ENCODE measurements at regions not wholly inside any gene's neighbourhood (a gene's known extent, or its start where the extent isn't known, plus 50 kb on each side); places are given as distances from the start of the nearest gene placed in this dataset.

DNA sequence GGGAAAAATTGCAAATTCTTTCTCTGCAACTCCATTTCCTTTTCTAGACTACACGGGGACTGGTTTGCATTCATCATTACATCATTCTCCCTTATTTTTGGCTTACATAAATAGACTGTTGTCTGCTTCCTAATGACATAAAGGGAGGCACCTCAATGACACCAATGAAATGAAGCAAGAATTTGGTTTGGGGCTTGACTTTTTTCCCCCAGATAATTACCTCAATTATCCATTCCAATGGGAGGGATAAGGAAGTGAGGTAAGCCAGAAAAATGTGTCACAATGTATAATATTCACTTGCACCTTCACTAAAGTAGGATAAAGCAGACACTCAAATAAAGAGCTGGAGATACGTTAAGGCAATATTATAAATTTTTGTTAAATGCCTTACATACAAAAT is 240.6 kb upstream of the GRIP1 start:
- DNase-seq = no peak

DNA sequence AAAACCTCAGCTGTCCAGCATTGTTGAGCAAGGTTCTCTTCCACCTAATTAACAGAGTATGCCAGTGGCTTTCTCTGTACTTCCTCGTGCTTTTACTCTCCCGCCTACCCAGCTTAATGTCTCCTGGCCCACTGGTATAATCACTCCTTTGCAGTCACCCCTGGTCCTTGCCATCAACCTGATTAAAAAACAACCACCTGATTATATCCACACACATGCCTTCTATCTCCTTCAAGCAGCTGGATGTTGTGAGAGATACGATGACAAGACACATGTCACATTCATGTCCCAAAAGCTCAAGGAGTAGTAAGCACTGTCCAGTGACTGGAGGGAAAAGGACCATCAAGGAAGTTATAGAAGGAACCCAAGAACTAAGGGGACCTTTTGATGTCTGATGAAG is 241.3 kb upstream of the GRIP1 start:
- no peak for DNase-seq

DNA sequence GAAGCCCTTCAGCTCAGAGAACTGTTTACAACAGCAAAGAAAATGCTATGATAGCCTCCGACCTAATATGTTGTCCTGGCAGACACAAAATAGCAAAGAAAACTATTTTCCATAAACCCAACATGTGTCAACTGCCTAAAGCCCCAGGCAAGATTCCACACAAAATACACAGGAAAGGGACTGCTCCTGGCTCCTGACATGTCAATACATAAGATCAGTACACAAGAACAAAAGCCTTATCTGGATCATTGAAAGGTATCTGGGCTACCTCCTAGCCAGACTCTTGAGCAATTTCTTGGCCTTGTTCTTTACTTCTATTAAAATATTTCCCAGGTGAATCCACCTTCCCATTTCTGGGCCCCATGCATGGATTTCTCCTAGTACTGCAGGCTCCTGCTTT is 242.3 kb upstream of the GRIP1 start:
- DNase-seq = no peak

DNA sequence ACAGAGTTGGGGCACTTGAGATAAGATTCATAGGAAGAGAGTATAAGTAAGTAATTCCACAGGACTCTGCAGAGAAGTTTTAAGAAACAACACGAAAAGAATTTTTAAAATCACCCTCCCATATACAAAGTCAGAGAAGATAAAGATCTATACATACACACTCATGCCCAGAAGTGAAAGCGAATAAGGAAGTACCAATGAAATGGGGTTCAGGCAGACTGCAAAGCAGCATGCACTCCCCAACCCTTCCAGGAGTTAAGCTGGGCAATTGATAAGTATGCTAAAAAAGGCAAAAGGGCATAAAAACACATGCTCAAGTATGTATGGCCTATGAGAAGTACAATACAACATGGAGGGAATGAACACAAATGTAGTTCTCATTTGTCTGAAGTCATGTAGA is 246.2 kb upstream of the GRIP1 start:
- DNase-seq = no peak

DNA sequence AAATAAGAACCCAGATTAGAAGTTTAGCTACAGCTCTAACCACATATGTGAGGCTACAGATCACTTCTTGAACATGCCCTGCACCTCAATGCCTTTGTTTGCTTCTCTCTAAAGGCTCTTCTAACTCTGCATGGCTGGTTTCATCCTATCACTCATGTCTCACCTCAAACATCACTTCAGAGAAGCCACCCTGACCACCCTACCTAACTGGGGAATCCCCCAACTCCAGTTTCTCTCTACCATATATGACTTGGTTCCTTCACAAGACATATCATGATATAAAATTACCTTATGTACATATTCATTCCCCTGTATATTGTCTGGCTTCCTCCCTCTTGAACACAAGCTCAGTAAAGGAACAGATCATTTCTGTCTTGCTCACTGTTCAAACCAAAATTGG is 250.2 kb upstream of the GRIP1 start:
- no peak for DNase-seq

DNA sequence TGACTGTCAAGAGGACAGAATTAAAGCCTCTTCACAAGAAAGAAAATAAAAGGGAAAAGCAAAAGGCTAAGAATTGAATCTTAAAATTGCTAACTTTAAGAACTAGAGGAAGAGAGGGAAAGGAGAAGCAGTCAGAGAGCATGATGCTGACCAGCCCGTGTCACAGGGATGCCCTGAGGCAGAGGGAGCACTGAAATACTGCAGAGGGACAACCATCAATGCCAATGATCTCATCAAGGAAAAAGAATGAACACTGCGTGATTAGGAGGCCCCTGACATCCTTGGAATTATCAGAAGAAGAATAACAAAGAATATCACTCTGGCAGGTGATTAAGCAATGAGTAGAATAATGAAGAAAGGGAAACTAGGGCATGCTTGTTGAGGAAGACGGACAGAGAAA is 252.2 kb upstream of the GRIP1 start:
- DNase-seq = no peak

DNA sequence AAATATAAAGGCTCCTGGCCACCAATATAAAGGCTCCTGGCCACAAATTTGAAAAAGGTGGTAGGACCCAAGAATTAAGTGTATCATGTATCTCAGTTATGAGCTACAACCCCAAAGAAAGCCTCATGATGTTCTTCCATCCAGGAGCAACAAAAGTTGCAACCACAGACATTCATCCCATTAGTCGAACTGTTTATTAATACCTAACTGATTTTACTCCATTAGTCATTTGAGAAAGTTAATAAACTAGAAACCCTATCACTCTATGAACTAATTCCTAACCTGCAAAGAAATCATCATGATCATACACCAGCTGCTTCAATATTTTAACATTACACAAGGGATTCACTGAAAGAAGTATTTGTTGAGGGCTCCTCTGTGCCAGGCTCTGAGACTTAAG is 253.2 kb upstream of the GRIP1 start:
- no peak for DNase-seq

DNA sequence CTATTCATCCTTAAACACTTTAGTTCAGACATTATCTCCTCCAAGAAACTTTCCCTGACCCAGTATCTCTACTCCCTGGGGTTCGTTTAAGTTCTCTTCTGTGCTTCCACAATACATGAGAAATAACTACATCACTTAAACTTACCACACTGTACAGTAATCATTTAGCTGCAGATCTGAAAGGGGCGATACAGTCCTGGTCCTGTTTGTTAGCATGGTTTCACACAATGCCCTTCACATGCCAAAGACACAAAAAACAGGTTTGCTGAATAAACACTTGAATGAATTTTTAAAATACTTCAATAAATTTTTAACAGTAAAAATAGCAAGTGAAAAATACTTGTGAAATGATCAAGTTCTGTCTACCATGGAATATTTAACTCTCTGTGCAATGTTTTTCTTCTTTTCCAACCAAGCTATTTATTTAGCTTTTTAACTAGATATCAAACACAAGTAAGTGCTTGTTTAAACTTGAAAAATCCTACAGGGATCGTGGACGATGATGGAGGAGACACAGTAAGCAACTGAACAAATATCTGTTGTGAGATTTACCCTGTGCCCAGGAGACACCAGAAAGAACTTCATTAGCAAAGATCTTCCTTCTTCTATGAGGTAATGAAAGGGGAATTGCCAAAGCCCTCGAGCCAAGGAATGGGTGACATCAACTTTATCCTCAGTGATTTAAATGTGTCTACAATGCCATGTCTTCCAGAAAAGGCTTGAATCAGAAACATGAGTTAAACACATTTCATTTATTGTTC is 255.6 kb upstream of the GRIP1 start:
- no peak for DNase-seq

DNA sequence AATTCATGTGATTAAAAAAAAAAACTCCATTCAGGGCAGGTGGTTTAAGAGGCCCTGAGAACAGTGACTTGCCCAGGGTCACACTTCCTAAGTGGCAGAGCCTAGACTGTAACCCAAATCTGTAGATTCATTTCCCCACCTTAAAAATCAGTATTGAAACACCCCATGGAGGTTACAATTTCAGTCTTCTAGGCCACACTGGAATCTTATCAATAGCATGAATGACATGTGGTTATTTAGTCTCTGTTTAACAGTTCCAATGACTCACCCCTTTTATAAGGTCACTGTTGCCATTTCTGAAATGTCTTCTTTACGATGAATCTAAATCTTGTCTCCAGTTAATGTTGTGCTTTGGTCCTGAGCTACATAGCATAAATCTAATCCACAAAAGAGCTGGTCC is 262.3 kb upstream of the GRIP1 start:
- DNase-seq = no peak

DNA sequence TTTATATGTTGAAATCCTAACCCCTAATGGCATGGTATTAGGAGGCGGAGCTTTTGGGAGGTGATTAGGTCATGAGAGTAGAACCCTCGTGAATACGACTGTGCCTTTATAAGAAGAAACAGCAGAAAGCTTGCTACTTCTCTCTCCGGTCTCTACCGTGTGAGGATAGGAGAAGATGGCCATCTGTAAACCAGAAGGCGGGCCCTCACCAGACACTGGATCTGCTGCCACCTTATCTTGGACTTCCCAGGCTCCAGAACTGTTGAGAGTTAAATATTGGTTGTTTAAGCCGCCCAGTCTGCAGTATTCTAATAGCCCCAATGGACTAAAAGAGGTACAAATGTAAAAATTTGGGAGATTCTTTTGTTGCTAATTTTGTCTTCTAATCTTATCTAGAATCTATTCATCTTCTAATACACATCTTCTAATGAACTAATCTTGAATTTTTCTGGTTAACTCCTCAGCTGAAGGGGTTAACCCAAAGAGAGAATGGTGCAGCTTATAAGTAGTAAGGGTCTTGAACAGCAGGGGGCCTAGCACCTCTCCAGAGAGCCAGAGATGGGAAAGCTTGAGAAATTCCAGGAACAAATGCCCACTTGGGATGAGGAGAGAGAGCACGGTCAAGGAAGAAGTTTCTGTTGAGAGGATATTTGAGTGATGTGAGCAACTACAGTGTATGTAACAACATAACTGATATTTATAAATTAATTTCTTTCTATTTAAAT is 264.0 kb upstream of the GRIP1 start:
- DNase-seq = no peak

DNA sequence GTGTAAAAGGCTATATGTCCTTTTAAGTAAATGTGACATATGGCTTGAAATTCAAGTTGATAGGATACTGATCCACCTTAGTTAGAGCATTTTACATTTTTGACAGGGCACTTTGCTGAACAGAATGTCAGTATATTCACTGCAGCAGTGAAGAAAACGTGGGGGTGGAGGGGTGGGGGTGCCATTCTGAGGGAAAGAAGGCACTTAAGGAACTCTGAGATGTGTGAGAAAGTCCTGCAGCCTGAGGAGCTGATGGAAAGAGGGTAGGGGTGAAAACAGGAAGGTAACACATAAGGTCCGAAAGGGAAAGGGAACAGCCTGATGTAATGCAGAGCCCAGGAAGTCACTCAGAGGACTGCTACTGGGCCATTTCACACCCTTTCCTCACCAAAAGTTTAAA is 265.5 kb upstream of the GRIP1 start:
- DNase-seq = no peak

DNA sequence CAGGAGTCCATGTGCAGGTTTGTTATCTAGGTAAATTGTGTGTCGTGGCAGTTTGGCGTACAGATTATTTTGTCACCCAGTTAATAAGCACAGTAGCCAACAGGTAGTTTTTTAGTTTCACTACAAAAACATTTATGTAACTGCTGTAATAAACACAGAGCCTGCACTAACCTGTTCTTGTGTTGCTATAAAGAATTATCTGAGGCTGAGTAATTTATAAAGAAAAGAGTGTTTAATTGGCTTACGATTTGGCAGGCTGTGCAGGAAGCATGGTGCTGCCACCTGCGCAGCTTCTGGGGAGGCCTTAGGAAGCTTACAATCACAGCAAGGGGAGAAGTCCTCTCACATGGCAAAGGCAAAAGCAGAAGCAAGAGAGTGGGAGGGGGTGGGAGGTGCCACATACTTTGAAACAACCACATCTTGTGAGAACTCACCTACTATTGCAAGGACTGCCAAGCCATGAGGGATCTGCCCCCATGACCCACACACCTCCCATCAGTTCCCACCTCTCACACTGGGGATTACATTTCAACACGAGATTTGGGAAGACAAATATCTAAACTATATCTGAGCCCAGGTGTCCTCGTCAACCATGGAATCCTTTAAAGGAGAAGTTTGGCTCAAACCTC is 266.4 kb upstream of the GRIP1 start:
- no peak for DNase-seq

DNA sequence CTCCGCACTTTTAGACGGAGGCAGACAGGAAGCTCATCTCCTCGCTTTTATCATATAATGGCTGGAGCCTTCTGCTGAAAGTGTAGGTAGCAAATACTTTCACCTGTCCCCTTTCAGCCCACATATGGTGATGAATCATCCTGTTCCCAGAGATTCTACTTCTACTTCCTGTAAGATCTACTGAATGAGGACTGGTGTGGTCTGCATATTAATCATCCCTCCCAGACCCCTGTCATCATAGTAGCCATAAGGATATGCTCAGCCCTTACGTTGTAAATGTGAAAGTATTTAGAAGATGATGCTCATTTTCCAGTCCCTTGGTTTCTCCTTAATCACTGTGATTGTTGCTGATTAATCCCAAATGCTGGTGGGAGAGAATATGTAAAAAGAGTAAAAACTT is 268.2 kb upstream of the GRIP1 start:
- no peak for DNase-seq

DNA sequence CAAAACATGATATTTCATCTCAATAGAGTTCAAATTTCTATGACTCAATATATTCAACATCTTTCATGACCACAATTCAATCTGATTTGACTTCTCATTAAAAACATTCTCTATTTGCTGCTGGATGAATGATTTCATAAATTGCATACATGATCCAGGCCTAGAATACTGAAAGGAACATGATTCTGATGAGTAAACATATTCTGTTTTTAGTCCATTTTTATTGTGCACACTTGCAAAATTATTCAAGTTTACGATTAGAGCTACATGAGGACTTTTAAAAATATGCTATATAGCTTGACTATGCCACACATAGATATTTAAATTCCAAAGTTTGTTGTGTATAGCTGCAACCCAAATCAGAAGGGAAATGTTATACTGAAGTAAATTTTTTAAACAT is 273.8 kb upstream of the GRIP1 start:
- DNase-seq = no peak

DNA sequence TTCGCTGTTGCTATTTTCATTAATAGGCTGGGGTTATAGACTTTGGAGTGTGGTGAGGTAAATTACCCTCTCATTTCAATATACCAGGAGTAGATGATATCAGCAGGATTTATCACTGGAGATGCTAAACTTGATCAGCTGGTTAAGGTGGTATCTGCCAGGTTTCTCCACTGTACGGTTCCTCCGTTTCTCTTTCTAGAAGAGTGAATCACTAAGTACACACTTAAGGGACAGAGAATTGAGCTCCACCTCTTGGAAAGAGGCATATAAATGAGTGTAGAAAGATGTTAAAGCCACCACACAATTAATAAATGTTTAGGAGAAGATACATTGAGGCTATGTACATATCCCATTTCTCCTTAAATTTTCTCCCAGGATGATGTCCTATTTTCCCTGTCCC is 277.4 kb upstream of the GRIP1 start:
- no peak for DNase-seq

DNA sequence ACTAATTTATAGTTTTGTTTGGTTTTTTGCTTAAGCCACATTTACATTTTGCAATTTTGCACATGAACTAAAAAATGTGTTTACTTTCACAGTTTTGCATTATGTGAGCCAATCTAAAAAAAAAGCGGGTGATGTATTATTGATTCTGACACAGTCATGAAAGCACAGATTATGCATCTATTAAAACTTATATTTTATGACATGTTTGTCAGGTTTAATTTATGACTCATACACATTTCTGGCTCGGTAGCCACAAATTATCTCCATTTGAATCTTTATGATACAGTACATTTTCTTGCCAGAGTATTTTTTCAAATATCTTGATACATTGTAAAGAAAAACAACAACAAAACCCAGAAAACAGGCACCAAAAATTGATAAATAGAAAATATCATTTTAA is 280.4 kb upstream of the GRIP1 start:
- DNase-seq = no peak

DNA sequence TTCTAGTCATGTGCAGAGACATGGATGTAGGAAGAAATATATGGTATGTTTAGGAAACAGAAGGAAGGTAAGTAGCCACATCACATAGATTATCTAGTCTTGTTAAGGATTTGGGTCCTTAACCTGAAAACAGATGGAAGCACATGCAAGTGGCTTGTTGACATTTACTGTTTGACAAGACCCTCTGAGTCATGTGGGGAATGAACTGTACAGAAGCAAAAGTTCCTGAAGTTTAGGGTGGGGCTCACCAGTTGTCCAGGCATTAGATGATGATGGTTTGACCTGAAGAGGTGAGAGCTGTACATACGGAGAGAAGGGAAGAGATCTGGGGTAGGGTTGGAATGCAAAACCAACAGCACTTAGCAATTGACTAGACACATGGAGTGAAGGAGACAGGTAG is 281.1 kb upstream of the GRIP1 start:
- DNase-seq = no peak

DNA sequence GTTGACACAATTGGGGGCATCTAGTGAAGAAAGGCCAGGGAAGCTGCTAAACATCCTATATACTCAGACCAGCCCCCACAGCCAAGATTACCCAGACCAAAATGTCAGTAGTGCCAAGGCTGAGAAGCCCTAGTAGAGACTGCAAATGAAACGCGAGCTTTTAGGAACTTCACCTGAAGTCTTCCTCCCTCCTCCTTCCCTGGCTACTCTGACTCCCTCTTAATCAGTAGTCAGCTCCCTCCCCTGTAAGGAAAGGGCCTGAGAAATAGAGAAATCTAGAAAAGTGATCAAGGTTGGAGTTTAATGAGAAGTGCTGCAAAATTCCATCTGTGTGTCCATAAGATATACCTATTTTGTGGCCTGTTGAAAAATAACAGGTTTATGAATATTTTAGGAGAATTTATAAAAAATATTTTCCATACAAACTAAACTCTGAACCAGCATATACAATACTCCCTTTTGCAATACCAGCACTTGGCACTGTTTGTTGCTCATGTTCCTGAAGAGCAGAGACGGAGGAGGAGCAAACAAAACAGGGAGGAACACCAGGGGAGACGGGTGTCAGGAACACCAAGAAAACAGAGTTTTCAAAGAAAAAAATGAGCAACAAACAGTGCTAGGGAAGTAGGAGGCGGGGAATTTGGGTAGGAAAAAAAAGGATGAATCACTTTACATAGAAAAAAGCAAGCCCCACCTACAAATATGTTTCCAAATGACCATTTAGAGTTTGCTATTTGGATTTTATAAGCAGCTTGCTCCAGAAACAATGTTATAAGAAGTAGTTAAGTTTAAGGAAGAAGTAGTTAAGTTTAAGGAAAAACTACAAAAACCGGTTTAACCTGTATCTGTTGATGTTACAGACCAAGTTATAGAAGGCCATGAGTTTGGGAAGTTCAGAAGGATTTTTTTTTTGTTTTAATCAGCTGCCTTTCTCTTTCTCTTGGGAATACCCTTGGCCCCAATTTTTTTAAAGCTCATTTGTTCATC is 282.1 kb upstream of the GRIP1 start:
- DNase-seq = no peak

DNA sequence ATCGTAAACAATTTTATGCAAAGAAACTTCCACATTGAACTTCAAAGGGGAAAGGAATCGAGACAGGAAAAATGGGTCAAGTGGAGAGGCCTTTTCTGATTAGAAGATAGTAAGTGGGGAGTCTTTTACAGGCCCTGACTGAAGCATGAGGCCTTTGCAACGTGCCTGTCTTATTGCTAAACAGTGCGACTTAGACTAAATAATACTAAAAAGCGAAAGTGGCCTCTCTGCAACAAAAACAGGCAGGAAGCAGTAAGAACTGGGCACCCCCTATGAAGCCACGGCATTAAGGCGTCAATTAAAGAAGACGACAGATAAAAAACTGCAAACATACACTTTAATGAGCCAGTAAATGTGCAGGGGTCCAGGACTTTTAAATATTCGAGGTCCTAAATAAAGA is 283.4 kb upstream of the GRIP1 start:
- no peak for DNase-seq

DNA sequence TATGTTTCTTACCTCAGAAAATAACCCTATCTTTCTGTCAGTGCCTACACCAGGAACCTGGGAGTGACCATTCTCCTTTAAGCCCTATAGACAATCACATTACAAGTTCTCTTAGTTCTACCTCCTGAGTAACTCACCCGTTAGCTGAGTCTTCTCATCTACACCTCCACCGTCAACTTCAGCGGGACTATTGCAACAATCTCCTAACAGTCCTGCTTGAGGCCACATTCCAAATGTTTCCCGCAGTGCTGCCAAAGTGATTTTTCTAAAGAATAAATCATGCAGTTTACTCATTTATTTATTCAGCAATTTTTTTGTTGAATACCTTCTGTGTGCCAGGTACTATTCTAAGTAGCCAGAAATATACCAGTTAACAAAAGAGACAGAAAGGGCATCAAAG is 285.0 kb upstream of the GRIP1 start:
- no peak for DNase-seq

DNA sequence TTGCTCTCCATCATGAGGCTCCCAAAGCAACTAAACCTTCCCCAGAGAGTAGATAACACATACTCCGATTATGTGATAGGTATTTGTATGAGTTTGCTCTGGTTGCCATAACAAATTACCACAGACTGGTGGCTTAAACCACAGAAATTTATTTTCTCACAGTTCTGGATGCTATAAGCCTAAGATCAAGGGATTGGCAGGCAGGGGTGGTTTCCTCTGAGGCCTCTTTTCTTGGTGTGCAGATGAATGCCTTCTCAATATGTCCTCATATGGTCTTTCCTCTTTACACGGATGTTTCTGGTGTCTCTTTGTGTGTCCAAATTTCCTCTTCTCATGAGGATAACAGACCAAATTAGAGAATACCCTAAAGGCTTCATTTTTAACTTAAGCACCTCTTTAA is 285.8 kb upstream of the GRIP1 start:
- DNase-seq = no peak

DNA sequence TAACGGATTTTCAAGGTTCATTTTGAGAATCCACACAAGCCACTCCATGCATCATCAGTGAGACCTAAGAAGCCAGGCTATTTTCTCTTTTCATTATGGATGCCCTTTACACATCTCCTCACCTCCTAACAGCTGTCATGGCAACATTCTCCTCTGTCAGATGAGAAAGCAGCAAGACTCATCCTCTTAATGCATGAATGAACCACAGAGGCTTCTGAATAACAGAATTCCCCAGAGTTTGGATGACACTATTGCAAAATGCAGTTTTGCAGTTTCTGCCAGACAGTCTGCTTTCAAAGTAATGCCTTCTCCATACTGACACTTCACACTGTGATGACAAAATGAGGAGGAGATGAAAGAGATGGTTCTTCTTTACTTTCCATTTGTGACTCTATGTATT is 286.7 kb upstream of the GRIP1 start:
- no peak for DNase-seq

DNA sequence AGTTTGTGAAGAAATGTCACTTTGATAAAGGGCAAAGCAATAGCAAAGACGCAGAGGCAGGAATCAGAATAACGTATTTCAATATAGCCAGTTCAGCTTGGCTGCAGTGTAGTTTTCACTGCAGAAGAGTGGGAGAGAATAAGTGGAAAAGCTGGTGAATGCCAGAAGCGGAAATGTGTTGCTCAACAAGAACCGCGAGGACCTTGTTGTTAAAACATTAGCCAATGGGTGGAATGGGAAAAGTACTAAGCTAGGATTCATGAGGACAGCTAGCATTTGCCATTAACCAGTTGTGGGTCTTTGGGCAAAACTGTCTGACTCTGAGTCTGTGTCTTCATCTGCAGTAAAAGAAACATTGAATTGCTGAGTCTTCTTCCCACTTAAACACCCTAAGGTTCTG is 292.9 kb upstream of the GRIP1 start:
- DNase-seq = no peak
